Erythroblast (primary cell): ENCODE measurements at regions not wholly inside any gene's neighbourhood (a gene's known extent, or its start where the extent isn't known, plus 50 kb on each side); places are given as distances from the start of the nearest gene placed in this dataset.

Experiments used
- GATA1 ChIP-seq: IDR thresholded peaks from 2 replicates; pipeline ENCODE4 v1.6.1; 2011; ENCODE audit warnings: low read depth, mild to moderate bottlenecking, control low read depth, low read length, moderate library complexity
- POLR2A ChIP-seq: IDR thresholded peaks from 2 replicates; pipeline ENCODE4 v1.6.1; 2011; ENCODE audit warnings: mild to moderate bottlenecking, low read length

DNA sequence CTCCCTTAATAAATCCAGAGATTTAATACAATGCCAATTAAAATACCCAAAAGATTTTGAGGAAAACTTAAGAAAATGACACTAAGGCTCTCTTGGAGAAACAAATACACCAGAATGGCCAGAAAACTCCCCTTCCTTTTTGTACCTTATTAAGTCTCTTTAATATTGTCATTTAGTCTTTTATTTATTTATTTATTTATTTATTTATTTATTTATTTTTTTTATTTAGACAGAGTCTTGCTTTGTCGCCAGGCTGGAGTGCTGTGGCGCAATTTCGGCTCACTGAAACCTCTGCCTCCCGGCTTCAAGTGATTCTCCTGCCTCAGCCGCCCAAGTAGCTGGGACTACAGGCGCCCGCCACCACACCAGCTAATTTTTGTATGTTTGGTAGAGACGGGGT lies 210.6 kb downstream of the DACT1 start:
- TF ChIP-seq POLR2A (no peak), GATA1 (no peak)
